ENCODE measurements at regions not wholly inside any gene's neighbourhood (a gene's known extent, or its start where the extent isn't known, plus 50 kb on each side); places are given as distances from the start of the nearest gene placed in this dataset.
"Not testable (repeated sequence)": the region's sequence is repeated elsewhere in the genome, so short reads cannot be mapped to it uniquely, and the experiment has no call there.

GRCh38 chr5:136764601-136765000 lies 399.3 kb upstream of the TRPC7 start:
- DNase-seq (ENCODE audit: low read depth), result no peak
- no peak for TF ChIP-seq CTCF (IDR thresholded peaks at IDR 0.05; ENCODE audit: low read depth, low read length, missing control alignments)
- no peak overlapping the region for H3K4me3 ChIP-seq (ENCODE audit: low read depth, low read length)

- TF ChIP-seq CTCF (IDR thresholded peaks at IDR 0.05; ENCODE audit: low read depth, low read length, missing control alignments), result no peak
- no peak for DNase-seq (ENCODE audit: low read depth)
- H3K4me3 ChIP-seq (ENCODE audit: low read depth, low read length), result no peak overlapping the region
Observed at GRCh38 chr5:136763548-136763947, 398.2 kb upstream of the TRPC7 start.

- no peak overlapping the region for H3K4me3 ChIP-seq (ENCODE audit: low read depth, low read length)
- TF ChIP-seq CTCF (IDR thresholded peaks at IDR 0.05; ENCODE audit: low read depth, low read length, missing control alignments), result no peak
Observed at GRCh38 chr5:136754216-136754615, 388.9 kb upstream of the TRPC7 start.

GRCh38 chr5:136750224-136750862 lies 385.0 kb upstream of the TRPC7 start:
- no peak for TF ChIP-seq CTCF (IDR thresholded peaks at IDR 0.05; ENCODE audit: low read depth, low read length, missing control alignments)
- no peak overlapping the region for H3K4me3 ChIP-seq (ENCODE audit: low read depth, low read length)
- DNase-seq (ENCODE audit: low read depth), result no peak

More at GRCh38 chr5:136754216-136754615, 388.9 kb upstream of the TRPC7 start:
- DNase-seq (ENCODE audit: low read depth), result no peak

- DNase-seq (ENCODE audit: low read depth), result no peak
- no peak for TF ChIP-seq CTCF (IDR thresholded peaks at IDR 0.05; ENCODE audit: low read depth, low read length, missing control alignments)
- H3K4me3 ChIP-seq (ENCODE audit: low read depth, low read length), result no peak overlapping the region
Observed at GRCh38 chr5:136749016-136749415, 383.7 kb upstream of the TRPC7 start.

- DNase-seq (ENCODE audit: low read depth), result no peak
- TF ChIP-seq CTCF (IDR thresholded peaks at IDR 0.05; ENCODE audit: low read depth, low read length, missing control alignments), result no peak
- H3K4me3 ChIP-seq (ENCODE audit: low read depth, low read length), result no peak overlapping the region
Observed at GRCh38 chr5:136743052-136743451, 377.7 kb upstream of the TRPC7 start.

- no peak for DNase-seq (ENCODE audit: low read depth)
- no peak overlapping the region for H3K4me3 ChIP-seq (ENCODE audit: low read depth, low read length)
- TF ChIP-seq CTCF (IDR thresholded peaks at IDR 0.05; ENCODE audit: low read depth, low read length, missing control alignments), result no peak
Observed at GRCh38 chr5:136740228-136740627, 374.9 kb upstream of the TRPC7 start.

GRCh38 chr5:136739271-136739670 lies 373.9 kb upstream of the TRPC7 start:
- DNase-seq (ENCODE audit: low read depth); H3K4me3 ChIP-seq (ENCODE audit: low read depth, low read length): not testable (repeated sequence)
